GM21390 (cell line): ENCODE measurements at regions not wholly inside any gene's neighbourhood (a gene's known extent, or its start where the extent isn't known, plus 50 kb on each side); places are given as distances from the start of the nearest gene placed in this dataset.
"Not testable (repeated sequence)": the region's sequence is repeated elsewhere in the genome, so short reads cannot be mapped to it uniquely, and the experiment has no call there.

Experiments used
- ATAC-seq: cut with Tn5 transposase; IDR thresholded peaks from one replicate; pipeline ENCODE4 v1.9.1; 2021; ENCODE audit not compliant: unreplicated experiment

GRCh38 chr5:143638654-143639053 lies 173.3 kb upstream of the HMHB1 start:
- no peak for ATAC-seq

GRCh38 chr5:143636931-143637528 lies 174.9 kb upstream of the HMHB1 start:
- ATAC-seq = no peak

- ATAC-seq = no peak
Measured at GRCh38 chr5:143635888-143636287, 176.1 kb upstream of the HMHB1 start.

- no peak for ATAC-seq
Measured at GRCh38 chr5:143635146-143635752, 176.7 kb upstream of the HMHB1 start.

- ATAC-seq = no peak
Measured at GRCh38 chr5:143634689-143635088, 177.3 kb upstream of the HMHB1 start.

- no peak for ATAC-seq
Measured at GRCh38 chr5:143629871-143630659, 181.9 kb upstream of the HMHB1 start.

- ATAC-seq = not testable (repeated sequence)
Measured at GRCh38 chr5:143625048-143625447, 186.9 kb upstream of the HMHB1 start.

- ATAC-seq = no peak
Measured at GRCh38 chr5:143624465-143624864, 187.5 kb upstream of the HMHB1 start.

- ATAC-seq = no peak
Measured at GRCh38 chr5:143619040-143619439, 192.9 kb upstream of the HMHB1 start.

- ATAC-seq = no peak
Measured at GRCh38 chr5:143618141-143618540, 193.8 kb upstream of the HMHB1 start.

GRCh38 chr5:143614831-143615230 lies 197.1 kb upstream of the HMHB1 start:
- no peak for ATAC-seq

- peak; percentile 72 for ATAC-seq
Measured at GRCh38 chr5:143613329-143613728, 198.6 kb upstream of the HMHB1 start.

- ATAC-seq = no peak
Measured at GRCh38 chr5:143610946-143611345, 201.0 kb upstream of the HMHB1 start.

GRCh38 chr5:143606043-143606752 lies 202.7 kb upstream of the NR3C1 start:
- ATAC-seq = peak; percentile 77

GRCh38 chr5:143605403-143606005 lies 202.0 kb upstream of the NR3C1 start:
- ATAC-seq = peak; percentile 68

- ATAC-seq = no peak
Measured at GRCh38 chr5:143601917-143602333, 198.4 kb upstream of the NR3C1 start.

GRCh38 chr5:143601357-143601756 lies 197.9 kb upstream of the NR3C1 start:
- ATAC-seq = no peak

- no peak for ATAC-seq
Measured at GRCh38 chr5:143600396-143601075, 197.1 kb upstream of the NR3C1 start.

- no peak for ATAC-seq
Measured at GRCh38 chr5:143599474-143599873, 196.0 kb upstream of the NR3C1 start.

- no peak for ATAC-seq
Measured at GRCh38 chr5:143596824-143597223, 193.3 kb upstream of the NR3C1 start.
